HL-60/S4 treated with retinoic acid at 250 ng/mL for 4 days and 3 days (cell line): ENCODE measurements at regions not wholly inside any gene's neighbourhood (a gene's known extent, or its start where the extent isn't known, plus 50 kb on each side); places are given as distances from the start of the nearest gene placed in this dataset.
"Not testable (repeated sequence)": the region's sequence is repeated elsewhere in the genome, so short reads cannot be mapped to it uniquely, and the experiment has no call there.

Experiments used
- in situ Hi-C: fragments of 300-500 bp; cut with MboI; formaldehyde crosslinking; loops from 2 replicates; pipeline ENCODE4 v1.7.0; 2022; ENCODE audit warnings: low sequenced_read_pairs

- in situ Hi-C loops: loop anchor here (25.0 kb wide), 1 partner anchor 469 kb away; no protein-coding TSS in a partner anchor
Measured at GRCh38 chr17:21780919-21781665, 88.8 kb downstream of the KCNJ18 start.

GRCh38 chr17:21781666-21782024 lies 89.3 kb downstream of the KCNJ18 start:
- in situ Hi-C loops: loop anchor here (25.0 kb wide), 1 partner anchor 469 kb away; no protein-coding TSS in a partner anchor

GRCh38 chr17:21782107-21782506 lies 89.8 kb downstream of the KCNJ18 start:
- in situ Hi-C loops: loop anchor here (25.0 kb wide), 1 partner anchor 470 kb away; no protein-coding TSS in a partner anchor

GRCh38 chr17:21782604-21783003 lies 90.3 kb downstream of the KCNJ18 start:
- in situ Hi-C loops: loop anchor here (25.0 kb wide), 1 partner anchor 470 kb away; no protein-coding TSS in a partner anchor

- in situ Hi-C loops: loop anchor here (25.0 kb wide), 1 partner anchor 471 kb away; no protein-coding TSS in a partner anchor
Measured at GRCh38 chr17:21783017-21783416, 90.7 kb downstream of the KCNJ18 start.

- in situ Hi-C loops: not testable (repeated sequence)
Measured at GRCh38 chr17:21814272-21814671, 121.9 kb downstream of the KCNJ18 start.

GRCh38 chr17:21814776-21815175 lies 122.5 kb downstream of the KCNJ18 start:
- in situ Hi-C loops: no loop called here

GRCh38 chr17:21815352-21816063 lies 123.2 kb downstream of the KCNJ18 start:
- in situ Hi-C loops: no loop called here

GRCh38 chr17:21816592-21817567 lies 124.6 kb downstream of the KCNJ18 start:
- in situ Hi-C loops: no loop called here

- in situ Hi-C loops: no loop called here
Measured at GRCh38 chr17:21817791-21818364, 125.6 kb downstream of the KCNJ18 start.

GRCh38 chr17:21823090-21823489 lies 130.8 kb downstream of the KCNJ18 start:
- in situ Hi-C loops: no loop called here

- in situ Hi-C loops: no loop called here
Measured at GRCh38 chr17:21823643-21824042, 131.3 kb downstream of the KCNJ18 start.

- in situ Hi-C loops: no loop called here
Measured at GRCh38 chr17:21841839-21842238, 149.5 kb downstream of the KCNJ18 start.

GRCh38 chr17:21842332-21843317 lies 150.3 kb downstream of the KCNJ18 start:
- in situ Hi-C loops: no loop called here

- in situ Hi-C loops: no loop called here
Measured at GRCh38 chr17:21843318-21843865, 151.1 kb downstream of the KCNJ18 start.

- in situ Hi-C loops: no loop called here
Measured at GRCh38 chr17:21843951-21844590, 151.7 kb downstream of the KCNJ18 start.

GRCh38 chr17:21848510-21848909 lies 156.2 kb downstream of the KCNJ18 start:
- in situ Hi-C loops: not testable (repeated sequence)

- in situ Hi-C loops: not testable (repeated sequence)
Measured at GRCh38 chr17:21849030-21849429, 156.7 kb downstream of the KCNJ18 start.
